Glomerular visceral epithelial cell (primary cell): ENCODE measurements at regions not wholly inside any gene's neighbourhood (a gene's known extent, or its start where the extent isn't known, plus 50 kb on each side); places are given as distances from the start of the nearest gene placed in this dataset.
"Not testable (repeated sequence)": the region's sequence is repeated elsewhere in the genome, so short reads cannot be mapped to it uniquely, and the experiment has no call there.

Experiments used
- DNase-seq: peaks from one replicate; pipeline ENCODE4 v3.0.0-alpha.2; 2016; ENCODE audit errors: extremely low spot score

- DNase-seq, result no peak
Measured at GRCh38 chr13:111064661-111065060, 50.4 kb upstream of the ARHGEF7 start.

DNA sequence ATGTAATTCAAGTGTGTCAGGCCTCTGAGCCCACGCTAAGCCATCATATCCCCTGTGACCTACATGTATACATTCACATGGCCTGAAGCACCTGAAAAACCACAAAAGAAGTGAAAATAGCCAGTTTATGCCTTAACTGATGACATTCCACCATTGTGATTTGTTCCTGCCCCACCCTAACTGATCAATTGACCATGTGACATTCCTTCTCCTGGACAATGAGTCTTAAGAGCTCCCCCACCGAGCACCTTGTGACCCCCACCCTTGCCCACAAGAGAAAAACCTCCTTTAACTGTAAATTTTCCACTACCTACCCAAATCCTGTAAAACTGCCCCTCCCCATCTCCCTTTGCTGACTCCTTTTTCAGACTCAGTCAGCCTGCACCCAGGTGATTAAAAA, 52.1 kb upstream of the ARHGEF7 start:
- no peak for DNase-seq

DNA sequence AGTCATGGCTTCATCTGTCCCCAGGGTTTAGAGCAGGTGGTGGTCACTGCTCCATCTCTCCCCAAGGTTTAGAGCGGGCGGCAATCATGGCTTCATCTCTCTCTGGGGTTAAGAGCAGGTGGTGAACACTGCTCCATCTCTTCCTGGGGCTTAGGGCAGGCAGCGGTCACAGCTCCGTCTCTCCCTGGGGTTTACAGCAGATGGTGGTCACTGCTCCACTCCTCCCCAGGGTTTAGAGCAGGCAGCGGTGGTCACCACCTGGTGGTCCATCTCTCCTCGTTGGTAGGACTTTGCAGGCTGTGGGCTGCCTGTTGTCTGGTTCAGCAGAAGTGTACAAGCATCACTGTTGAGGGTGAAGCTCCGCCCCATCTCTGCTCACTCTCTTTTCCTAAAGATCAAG, 52.8 kb upstream of the ARHGEF7 start:
- DNase-seq, result no peak

DNA sequence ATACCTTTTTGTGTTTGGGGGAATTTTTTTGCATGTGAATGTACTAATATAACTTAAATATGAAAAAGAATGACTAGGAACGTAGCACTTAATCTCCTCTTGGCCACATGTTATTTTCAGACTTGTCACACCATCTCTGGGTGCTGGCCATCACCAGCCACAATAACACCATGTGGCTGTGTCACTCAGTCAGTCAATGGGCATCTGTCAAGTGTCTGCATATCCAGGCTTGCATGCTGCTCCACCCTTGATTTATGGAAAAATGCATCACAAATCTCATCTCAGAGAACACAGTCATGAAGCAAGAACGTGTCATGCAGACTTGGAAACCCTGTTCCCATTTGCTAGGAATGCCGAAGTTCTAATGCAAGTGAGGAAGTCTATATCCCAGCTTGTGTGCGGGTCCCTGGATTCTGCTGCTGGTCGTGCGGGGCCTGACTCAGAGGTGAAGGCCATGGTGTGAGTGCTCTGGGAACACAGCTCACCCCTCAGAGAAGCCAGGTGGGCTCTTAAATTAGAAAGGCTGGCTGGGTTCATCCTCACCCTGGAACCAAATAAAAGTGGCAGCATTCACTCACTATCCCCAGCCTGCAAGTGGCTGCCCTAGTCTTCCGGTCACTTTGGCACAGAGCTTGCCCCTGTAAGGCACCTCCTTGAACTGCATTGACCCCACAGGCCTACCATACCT, 53.6 kb upstream of the ARHGEF7 start:
- DNase-seq, result no peak

- no peak for DNase-seq
Measured at GRCh38 chr13:111060237-111060919, 54.7 kb upstream of the ARHGEF7 start.

DNA sequence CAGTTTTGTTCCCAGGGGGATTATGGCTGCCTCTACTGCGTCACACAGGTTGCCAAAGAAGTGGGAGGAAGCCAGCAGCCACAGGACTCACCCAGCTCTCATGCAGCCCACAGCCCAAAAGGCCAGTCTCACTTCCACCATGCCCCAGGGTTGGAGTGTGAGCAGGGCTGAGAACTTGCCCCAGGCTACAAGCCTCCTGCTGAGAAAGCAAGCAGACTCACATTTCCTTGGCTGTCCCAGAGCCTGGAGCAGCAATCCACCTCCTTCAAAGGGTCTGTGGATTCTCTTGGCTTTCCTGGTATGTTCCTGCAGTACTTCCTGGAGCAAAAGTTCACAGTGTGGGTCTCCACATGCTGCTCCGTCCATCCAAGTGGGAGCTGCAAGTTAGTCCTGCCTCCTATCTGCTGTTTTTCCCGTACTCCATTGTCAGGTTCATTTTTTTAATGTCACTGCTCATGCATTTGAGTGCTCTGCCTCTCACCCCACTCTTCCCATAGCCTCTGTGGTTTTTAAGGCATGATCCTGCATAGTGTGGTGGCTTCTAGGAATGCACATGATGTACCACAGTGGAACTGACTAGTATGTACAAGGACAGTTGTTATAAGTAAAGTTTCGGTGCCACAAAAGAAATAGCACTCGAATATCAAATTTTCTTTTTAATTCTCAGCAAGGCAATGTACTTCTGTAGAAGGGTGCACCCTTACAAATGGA, 56.2 kb upstream of the ARHGEF7 start:
- DNase-seq, result peak; percentile 33

GRCh38 chr13:111058339-111058738, 56.8 kb upstream of the ARHGEF7 start:
- not testable (repeated sequence) for DNase-seq

DNA sequence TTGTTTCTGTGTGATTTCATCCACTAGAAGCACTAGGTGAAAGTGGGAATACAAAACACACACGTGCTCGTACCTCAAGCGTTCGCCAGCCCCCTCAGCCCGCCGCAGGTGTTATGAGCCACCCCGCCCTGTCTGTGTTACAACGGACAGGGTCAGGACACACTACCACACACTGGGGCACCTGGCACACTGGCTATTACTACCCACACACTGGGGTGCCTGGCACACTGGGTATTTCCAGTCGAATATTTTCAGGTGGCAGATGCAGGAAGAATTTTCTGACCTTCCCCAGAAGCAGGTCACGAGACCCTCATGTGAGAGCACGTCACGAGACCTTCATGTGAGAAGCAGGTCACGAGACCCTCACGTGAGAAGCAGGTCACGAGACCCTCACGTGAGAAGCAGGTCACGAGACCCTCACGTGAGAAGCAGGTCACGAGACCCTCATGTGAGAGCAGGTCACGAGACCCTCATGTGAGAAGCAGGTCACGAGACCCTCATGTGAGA, 63.3 kb upstream of the ARHGEF7 start:
- DNase-seq, result not testable (repeated sequence)

DNA sequence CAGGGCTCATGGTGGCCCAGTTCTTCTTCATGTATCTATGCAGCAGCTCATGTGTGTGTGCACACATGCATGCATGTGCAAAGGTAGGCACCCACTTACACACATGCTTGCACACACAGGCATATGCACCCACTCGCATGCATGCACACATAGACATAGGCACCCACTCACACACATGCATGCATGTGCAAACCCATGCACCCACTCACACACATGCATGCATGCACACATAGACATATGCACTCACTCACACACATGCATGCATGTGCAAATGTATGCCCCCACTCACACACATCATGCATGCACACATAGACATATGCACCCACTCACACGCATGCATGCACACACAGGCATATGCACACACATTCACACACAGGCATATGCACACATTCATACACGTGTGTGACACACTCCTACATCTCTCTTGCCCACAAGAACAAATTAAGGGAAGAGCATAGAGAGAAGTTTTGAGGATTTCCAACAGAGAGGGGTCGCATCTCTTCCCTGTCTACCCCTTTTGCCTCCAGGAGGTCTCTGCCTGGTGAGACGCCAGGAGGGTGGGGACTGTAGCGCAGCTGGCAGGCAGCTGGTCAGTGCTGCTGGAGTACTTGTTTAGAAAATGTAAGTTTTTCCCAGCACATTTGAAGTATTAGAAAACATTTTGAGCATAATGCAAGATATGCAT, 63.9 kb upstream of the ARHGEF7 start:
- no peak for DNase-seq

GRCh38 chr13:111050539-111050879, 64.6 kb upstream of the ARHGEF7 start:
- no peak for DNase-seq

DNA sequence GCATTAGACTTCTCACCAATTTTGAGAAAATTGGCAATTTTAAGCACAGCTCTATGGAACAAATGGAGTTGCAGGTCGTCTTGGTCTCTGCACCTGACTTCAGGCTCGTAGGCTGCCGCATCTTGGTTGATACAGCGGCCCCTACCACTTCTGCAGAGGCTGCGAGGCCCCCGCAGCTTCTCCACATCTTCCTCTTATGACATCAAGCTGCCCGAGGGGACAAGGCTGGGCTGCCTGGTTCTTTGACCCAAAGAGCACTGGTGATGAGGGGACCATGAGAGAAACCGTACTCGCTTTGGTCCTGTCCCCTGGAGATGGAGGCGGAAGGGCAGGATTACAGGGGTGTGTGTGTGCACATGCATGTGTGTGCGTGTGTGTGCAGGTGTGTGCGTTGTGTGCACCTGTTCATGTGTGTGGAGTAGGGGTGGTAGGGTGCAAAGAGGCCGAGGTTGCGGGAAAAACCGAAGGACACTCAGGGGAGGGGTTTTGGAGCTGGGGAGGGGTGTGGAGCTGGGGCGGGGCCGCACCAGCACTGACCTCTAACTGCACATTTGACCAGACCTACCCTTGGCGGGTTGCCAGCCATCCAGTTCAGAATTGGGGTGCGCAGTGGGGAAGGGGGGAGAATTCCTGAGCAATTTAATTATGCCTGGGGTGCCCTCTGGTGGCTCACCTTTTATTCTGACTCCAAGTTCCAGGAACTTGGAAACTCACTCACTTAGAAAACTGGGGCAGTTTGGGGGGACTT, 65.1 kb upstream of the ARHGEF7 start:
- DNase-seq, result peak; percentile 33

- DNase-seq, result no peak
Measured at GRCh38 chr13:111048387-111048786, 66.7 kb upstream of the ARHGEF7 start.

DNA sequence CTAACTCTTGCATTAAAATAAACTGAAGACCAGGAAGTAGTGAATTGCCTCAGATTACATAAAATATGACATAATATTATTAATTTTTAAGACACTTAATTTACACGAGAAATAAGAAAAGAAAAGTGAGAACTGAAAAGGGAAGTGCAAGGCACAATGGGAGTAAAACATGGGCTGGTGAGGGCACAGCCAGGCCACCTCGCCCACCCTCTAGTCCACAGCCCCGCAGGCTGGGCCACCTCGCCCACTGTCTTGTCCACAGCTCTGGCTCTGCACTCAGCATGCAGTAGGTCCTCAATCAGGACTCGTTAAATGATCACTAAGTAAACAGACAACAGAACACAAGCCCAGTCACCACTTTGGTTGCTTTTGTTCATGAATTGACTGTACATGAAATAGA, 67.8 kb upstream of the ARHGEF7 start:
- DNase-seq, result no peak

GRCh38 chr13:111046590-111047141, 68.4 kb upstream of the ARHGEF7 start:
- DNase-seq, result no peak

- no peak for DNase-seq
Measured at GRCh38 chr13:111045170-111045569, 69.9 kb upstream of the ARHGEF7 start.

DNA sequence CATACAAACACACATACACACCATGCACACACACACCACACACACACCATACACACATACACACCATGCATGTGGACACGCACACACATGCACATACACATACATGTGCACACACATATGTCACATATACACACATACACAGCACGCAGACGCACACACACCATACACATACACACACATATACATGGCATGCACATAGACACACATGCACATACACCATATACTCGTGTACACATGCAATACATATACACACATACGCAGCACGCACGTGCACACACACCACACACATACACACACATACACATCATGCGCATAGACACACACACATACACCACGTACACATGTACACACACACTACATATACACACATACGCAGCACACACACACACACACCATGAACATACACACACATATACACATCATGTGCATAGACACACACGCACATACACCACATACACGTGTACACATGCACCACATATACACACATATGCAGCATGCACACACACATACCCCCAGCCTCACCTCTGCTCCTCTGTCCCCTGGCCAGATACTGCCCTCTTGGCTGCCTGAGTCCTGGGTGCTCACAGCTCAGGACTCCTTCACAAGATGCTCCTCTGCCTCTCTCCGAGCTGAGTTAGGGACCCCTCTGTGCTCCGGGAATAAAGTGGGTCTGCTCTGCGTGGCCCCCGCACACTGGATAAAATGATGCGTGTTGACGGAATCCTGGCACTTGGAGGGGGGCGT, 70.9 kb upstream of the ARHGEF7 start:
- DNase-seq, result no peak

DNA sequence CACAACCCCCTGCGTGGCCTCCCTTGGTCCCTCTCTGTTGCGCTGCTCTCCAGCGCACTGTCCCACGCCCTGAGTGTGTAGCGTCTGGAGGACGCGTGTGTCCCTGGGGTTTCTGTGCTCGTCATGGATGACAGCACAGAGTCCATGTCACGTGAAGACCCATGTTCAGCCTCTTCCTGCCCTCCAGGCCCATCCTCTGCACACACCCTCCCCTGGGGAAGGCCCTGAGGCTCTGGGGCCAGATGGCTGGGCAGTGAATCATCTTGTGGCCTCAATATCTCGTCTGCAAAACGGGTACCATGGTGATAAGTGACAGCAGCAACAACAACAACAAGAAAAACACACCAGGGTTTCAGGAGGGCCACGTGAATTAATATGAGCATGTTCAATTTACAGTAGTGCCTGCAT, 71.5 kb upstream of the ARHGEF7 start:
- DNase-seq, result peak; percentile 71

- no peak for DNase-seq
Measured at GRCh38 chr13:111042661-111043226, 72.4 kb upstream of the ARHGEF7 start.

- DNase-seq, result no peak
Measured at GRCh38 chr13:111040830-111041229, 74.3 kb upstream of the ARHGEF7 start.

- no peak for DNase-seq
Measured at GRCh38 chr13:111039735-111040134, 75.4 kb upstream of the ARHGEF7 start.
